ENCODE measurements at regions not wholly inside any gene's neighbourhood (a gene's known extent, or its start where the extent isn't known, plus 50 kb on each side); places are given as distances from the start of the nearest gene placed in this dataset.
"Not testable (repeated sequence)": the region's sequence is repeated elsewhere in the genome, so short reads cannot be mapped to it uniquely, and the experiment has no call there.

GRCh38 chr12:31183899-31184298, 110.2 kb downstream of the DDX11 start:
- H3K9ac ChIP-seq (ENCODE audit: low read depth, low read length, poor library complexity, severe bottlenecking); H2AFZ ChIP-seq (ENCODE audit: low read length); H3K4me2 ChIP-seq (ENCODE audit: low read depth, low read length, poor library complexity, severe bottlenecking); H3K9me2 ChIP-seq (replicated peaks; ENCODE audit: low read depth, low read length); H3K9me3 ChIP-seq (ENCODE audit: insufficient read depth, low read depth, low read length); H3F3A ChIP-seq (ENCODE audit: low read depth); H4K20me1 ChIP-seq (ENCODE audit: insufficient read depth, low read length, poor library complexity, severe bottlenecking); H3K4me1 ChIP-seq (ENCODE audit: insufficient read depth, low read length, poor library complexity, severe bottlenecking); H3K36me3 ChIP-seq (ENCODE audit: insufficient read depth, low read length); H3K4me3 ChIP-seq (ENCODE audit: low read length, poor library complexity, severe bottlenecking); H3K79me2 ChIP-seq (ENCODE audit: insufficient read depth, low read length); H3K27me3 ChIP-seq (ENCODE audit: insufficient read depth, low read length, poor library complexity, severe bottlenecking): not testable (repeated sequence)

DNA sequence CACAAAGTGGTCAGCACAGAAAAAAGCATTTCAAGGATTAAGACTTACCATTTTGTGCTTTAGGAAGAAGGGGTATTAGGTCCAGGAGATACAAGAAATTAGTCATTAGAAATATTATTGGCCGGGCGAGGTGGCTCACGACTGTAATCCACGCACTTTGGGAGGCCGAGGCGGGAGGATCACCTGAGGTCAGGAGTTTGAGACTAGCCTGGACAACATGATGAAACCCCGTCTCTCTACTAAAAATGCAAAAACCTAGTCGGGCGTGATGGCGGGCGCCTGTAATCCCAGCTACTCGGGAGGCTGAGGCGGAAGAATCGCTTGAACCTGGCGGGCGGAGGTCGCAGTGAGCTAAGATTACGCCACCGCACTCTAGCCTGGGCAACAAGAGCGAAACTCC, 111.0 kb downstream of the DDX11 start:
- H3K27me3 ChIP-seq (ENCODE audit: insufficient read depth, low read length, poor library complexity, severe bottlenecking); H4K20me1 ChIP-seq (ENCODE audit: insufficient read depth, low read length, poor library complexity, severe bottlenecking); H3K4me1 ChIP-seq (ENCODE audit: insufficient read depth, low read length, poor library complexity, severe bottlenecking); H3K79me2 ChIP-seq (ENCODE audit: insufficient read depth, low read length); H3K9me2 ChIP-seq (replicated peaks; ENCODE audit: low read depth, low read length); H3K9me3 ChIP-seq (ENCODE audit: insufficient read depth, low read depth, low read length); H3K4me2 ChIP-seq (ENCODE audit: low read depth, low read length, poor library complexity, severe bottlenecking); H3K36me3 ChIP-seq (ENCODE audit: insufficient read depth, low read length); H3K9ac ChIP-seq (ENCODE audit: low read depth, low read length, poor library complexity, severe bottlenecking); H3K4me3 ChIP-seq (ENCODE audit: low read length, poor library complexity, severe bottlenecking); H3F3A ChIP-seq (ENCODE audit: low read depth); H2AFZ ChIP-seq (ENCODE audit: low read length): not testable (repeated sequence)

DNA sequence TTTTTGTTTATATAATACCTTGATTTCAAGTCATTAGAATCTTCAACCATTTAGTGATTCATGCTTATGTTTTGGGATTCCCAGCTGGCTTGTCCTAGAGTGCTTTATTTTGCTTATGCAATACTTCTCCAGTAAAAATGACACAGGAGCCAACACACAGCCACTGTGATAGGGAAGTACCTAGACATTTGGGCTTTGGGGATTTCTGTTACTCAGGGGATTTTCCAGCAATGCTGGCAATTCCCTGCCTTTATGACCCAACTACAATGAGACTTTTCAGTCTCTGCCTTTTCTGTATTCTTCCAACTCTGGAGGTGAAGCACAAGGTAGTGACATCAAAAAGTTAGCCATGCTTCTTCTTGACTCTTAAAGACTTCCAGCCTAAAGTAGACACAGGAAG, 119.0 kb downstream of the DDX11 start:
- not testable (repeated sequence) for H3K27me3 ChIP-seq (ENCODE audit: insufficient read depth, low read length, poor library complexity, severe bottlenecking); H3K79me2 ChIP-seq (ENCODE audit: insufficient read depth, low read length); H4K20me1 ChIP-seq (ENCODE audit: insufficient read depth, low read length, poor library complexity, severe bottlenecking); H3K4me3 ChIP-seq (ENCODE audit: low read length, poor library complexity, severe bottlenecking); H3K4me2 ChIP-seq (ENCODE audit: low read depth, low read length, poor library complexity, severe bottlenecking); H2AFZ ChIP-seq (ENCODE audit: low read length); H3K4me1 ChIP-seq (ENCODE audit: insufficient read depth, low read length, poor library complexity, severe bottlenecking); H3F3A ChIP-seq (ENCODE audit: low read depth); H3K36me3 ChIP-seq (ENCODE audit: insufficient read depth, low read length); H3K9ac ChIP-seq (ENCODE audit: low read depth, low read length, poor library complexity, severe bottlenecking); H3K9me3 ChIP-seq (ENCODE audit: insufficient read depth, low read depth, low read length); H3K9me2 ChIP-seq (replicated peaks; ENCODE audit: low read depth, low read length)

GRCh38 chr12:31195620-31196019, 122.0 kb downstream of the DDX11 start:
- not testable (repeated sequence) for H3F3A ChIP-seq (ENCODE audit: low read depth); H3K79me2 ChIP-seq (ENCODE audit: insufficient read depth, low read length); H3K9me2 ChIP-seq (replicated peaks; ENCODE audit: low read depth, low read length); H3K4me1 ChIP-seq (ENCODE audit: insufficient read depth, low read length, poor library complexity, severe bottlenecking); H2AFZ ChIP-seq (ENCODE audit: low read length); H3K27me3 ChIP-seq (ENCODE audit: insufficient read depth, low read length, poor library complexity, severe bottlenecking); H3K9me3 ChIP-seq (ENCODE audit: insufficient read depth, low read depth, low read length); H3K4me3 ChIP-seq (ENCODE audit: low read length, poor library complexity, severe bottlenecking); H4K20me1 ChIP-seq (ENCODE audit: insufficient read depth, low read length, poor library complexity, severe bottlenecking); H3K36me3 ChIP-seq (ENCODE audit: insufficient read depth, low read length); H3K4me2 ChIP-seq (ENCODE audit: low read depth, low read length, poor library complexity, severe bottlenecking); H3K9ac ChIP-seq (ENCODE audit: low read depth, low read length, poor library complexity, severe bottlenecking)

- H3K4me2 ChIP-seq (ENCODE audit: low read depth, low read length, poor library complexity, severe bottlenecking); H4K20me1 ChIP-seq (ENCODE audit: insufficient read depth, low read length, poor library complexity, severe bottlenecking); H3K4me3 ChIP-seq (ENCODE audit: low read length, poor library complexity, severe bottlenecking); H3F3A ChIP-seq (ENCODE audit: low read depth); H3K27me3 ChIP-seq (ENCODE audit: insufficient read depth, low read length, poor library complexity, severe bottlenecking); H2AFZ ChIP-seq (ENCODE audit: low read length); H3K4me1 ChIP-seq (ENCODE audit: insufficient read depth, low read length, poor library complexity, severe bottlenecking); H3K9ac ChIP-seq (ENCODE audit: low read depth, low read length, poor library complexity, severe bottlenecking); H3K9me2 ChIP-seq (replicated peaks; ENCODE audit: low read depth, low read length); H3K36me3 ChIP-seq (ENCODE audit: insufficient read depth, low read length); H3K9me3 ChIP-seq (ENCODE audit: insufficient read depth, low read depth, low read length); H3K79me2 ChIP-seq (ENCODE audit: insufficient read depth, low read length): not testable (repeated sequence)
Measured at GRCh38 chr12:31199476-31199875, 125.8 kb downstream of the DDX11 start.

- Histone ChIP-seq H3K79me2 (ENCODE audit: insufficient read depth, low read length) (no peaks in the 10 kb centered on the region), H3K9me3 (ENCODE audit: insufficient read depth, low read depth, low read length) (no peaks in the 10 kb centered on the region), H3K9me2 (replicated peaks; ENCODE audit: low read depth, low read length) (no peaks in the 10 kb centered on the region), H3K4me1 (ENCODE audit: insufficient read depth, low read length, poor library complexity, severe bottlenecking) (peaks cover 10% of the 10 kb centered on the region), H3K4me2 (ENCODE audit: low read depth, low read length, poor library complexity, severe bottlenecking) (no peak overlapping the region), H3K27me3 (ENCODE audit: insufficient read depth, low read length, poor library complexity, severe bottlenecking) (no peaks in the 10 kb centered on the region), H3K4me3 (ENCODE audit: low read length, poor library complexity, severe bottlenecking) (no peak overlapping the region), H2AFZ (ENCODE audit: low read length) (no peak overlapping the region), H3F3A (ENCODE audit: low read depth) (no peaks in the 10 kb centered on the region), H3K36me3 (ENCODE audit: insufficient read depth, low read length) (no peaks in the 10 kb centered on the region), H4K20me1 (ENCODE audit: insufficient read depth, low read length, poor library complexity, severe bottlenecking) (no peaks in the 10 kb centered on the region), H3K9ac (ENCODE audit: low read depth, low read length, poor library complexity, severe bottlenecking) (no peak overlapping the region)
- no peak for TF ChIP-seq EZH2phosphoT487 (IDR thresholded peaks at IDR 0.05; ENCODE audit: borderline replicate concordance)
- TF ChIP-seq, protein P1, sequence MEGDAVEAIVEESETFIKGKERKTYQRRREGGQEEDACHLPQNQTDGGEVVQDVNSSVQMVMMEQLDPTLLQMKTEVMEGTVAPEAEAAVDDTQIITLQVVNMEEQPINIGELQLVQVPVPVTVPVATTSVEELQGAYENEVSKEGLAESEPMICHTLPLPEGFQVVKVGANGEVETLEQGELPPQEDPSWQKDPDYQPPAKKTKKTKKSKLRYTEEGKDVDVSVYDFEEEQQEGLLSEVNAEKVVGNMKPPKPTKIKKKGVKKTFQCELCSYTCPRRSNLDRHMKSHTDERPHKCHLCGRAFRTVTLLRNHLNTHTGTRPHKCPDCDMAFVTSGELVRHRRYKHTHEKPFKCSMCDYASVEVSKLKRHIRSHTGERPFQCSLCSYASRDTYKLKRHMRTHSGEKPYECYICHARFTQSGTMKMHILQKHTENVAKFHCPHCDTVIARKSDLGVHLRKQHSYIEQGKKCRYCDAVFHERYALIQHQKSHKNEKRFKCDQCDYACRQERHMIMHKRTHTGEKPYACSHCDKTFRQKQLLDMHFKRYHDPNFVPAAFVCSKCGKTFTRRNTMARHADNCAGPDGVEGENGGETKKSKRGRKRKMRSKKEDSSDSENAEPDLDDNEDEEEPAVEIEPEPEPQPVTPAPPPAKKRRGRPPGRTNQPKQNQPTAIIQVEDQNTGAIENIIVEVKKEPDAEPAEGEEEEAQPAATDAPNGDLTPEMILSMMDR (conservative IDR thresholded peaks at IDR 0.05; ENCODE audit: low read length): no peak
Measured at GRCh38 chr12:31201382-31201781, 124.6 kb downstream of the SINHCAF start.
